HG02763 (cell line): ENCODE measurements at regions not wholly inside any gene's neighbourhood (a gene's known extent, or its start where the extent isn't known, plus 50 kb on each side); places are given as distances from the start of the nearest gene placed in this dataset.

ENCODE experiments used
- ATAC-seq: cut with Tn5 transposase; IDR thresholded peaks from one replicate; pipeline ENCODE4 v1.9.1; 2021; ENCODE audit warnings: mild to moderate bottlenecking, moderate library complexity; ENCODE audit not compliant: unreplicated experiment

- no peak for ATAC-seq
Measured at GRCh38 chr9:38315085-38315595, 77.4 kb upstream of the ALDH1B1 start.

GRCh38 chr9:38313421-38313820 is 79.1 kb upstream of the ALDH1B1 start:
- ATAC-seq = no peak

DNA sequence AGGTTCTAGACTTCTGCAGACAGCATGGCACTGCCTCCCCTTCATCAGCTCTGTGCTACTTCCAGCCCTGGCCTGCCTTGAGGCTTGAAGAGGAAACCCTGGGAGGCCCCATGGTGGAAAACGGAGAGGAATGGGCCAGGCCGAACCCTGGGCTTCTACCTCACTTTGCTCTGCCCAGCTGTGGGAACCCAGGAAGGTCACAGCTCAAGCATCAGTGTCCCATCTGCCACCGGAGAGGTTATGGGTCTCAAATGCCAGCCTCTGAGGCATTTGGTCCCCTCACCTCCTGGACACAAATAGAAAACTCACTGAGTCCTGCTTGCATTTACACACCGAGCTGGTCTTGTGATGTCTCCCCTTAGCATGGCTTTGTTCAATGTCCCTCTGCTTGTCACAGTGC is 80.1 kb upstream of the ALDH1B1 start:
- ATAC-seq = no peak

DNA sequence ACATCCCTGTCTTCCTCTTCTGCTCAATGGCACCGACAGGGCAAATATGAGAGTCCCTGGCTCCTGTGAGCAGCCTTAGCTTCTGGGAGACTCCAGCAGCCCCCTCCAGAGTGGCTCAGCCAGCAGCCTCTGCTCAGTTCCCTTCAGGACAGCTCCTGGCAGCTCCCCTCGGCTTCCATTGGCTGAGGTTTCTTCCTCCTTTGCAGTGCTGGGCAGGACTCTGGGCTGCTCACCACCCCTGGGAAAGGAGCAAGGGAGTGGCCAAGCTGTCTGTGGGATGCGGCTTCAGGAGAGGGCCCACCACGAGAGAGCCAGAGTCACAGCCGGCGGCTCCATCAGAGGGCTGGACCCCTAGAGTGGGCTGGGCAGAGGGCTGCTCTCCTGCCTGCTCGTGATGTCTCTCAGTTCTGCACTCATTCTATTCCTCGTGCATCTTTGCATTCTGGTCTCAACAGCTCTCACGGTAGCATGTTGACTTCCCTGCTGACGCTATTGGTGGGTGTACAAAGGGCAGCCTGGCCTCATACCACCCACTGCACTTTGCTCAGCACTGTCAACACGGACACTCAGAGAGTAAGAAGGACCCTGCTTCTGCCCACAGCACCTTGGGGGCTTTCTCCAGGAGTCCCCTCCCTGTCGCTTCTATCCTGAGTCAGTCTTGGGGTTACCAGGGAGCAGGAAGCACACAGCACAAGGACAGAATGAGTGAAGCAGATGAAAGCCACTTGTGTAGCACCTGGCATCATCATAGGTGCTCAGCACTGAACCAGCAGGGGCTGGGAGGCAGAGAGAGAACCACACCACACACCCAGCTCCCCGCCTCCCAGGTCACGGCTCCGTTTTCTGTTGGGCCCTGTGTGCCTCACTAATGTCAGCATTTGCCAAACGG is 80.9 kb upstream of the ALDH1B1 start:
- no peak for ATAC-seq

DNA sequence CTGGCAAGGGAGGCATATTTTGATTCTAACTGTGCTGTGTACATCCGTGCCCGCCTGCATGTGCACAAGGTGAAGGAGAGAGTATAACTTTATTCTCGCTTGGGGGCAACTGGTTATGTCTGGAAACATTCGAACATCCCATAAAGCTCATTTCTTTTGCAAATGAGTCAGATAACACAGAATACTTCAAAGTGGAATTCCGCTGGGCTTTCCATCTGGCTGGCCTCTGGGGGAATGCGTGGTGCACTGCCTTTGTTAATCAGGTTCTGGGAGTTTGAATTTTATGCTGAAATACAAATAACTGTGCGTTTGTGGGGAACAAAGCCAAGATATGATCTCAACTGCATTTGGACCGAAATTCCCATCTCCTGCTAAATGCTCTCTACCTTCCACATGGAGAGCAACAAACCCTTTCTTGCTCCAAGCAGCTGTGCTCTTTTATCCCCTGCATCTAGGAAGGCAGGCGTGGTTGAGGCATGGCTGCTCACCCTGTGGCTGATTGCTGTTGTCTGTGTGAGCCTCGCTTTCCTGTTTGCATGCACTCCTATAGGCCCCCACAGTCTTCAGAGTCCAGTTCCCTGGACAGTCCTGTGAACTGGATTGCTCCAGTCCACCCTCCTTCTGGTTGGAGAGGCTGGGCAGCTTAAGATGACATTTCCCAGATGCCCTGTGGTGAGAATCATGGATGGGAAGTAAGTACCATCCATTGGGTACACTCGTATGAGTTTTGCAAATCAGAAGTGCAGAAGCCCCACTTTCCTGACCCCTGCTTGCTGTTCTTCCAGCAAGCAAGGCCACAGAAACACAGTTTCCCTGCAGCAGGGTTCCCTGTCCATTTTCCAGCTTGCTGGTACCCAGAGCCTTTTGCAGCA is 82.9 kb upstream of the ALDH1B1 start:
- no peak for ATAC-seq

DNA sequence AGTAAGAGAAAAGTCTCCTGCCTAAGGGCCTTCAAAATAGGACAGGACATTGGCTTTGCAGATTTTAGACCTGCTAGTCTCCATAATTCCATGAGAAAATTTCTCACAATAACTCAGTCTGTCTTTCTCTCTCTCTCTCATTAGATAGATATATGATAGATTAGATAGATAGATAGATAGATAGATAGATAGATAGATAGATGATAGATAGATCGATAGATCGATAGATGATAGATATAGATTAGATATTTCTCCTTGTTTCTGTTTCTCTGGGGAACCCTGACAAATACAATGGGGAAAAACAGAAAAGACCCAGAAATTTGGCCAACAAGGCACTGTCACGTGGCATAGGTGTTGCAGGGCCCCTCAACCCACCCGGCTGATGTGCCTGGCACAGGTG is 84.4 kb upstream of the ALDH1B1 start:
- no peak for ATAC-seq

DNA sequence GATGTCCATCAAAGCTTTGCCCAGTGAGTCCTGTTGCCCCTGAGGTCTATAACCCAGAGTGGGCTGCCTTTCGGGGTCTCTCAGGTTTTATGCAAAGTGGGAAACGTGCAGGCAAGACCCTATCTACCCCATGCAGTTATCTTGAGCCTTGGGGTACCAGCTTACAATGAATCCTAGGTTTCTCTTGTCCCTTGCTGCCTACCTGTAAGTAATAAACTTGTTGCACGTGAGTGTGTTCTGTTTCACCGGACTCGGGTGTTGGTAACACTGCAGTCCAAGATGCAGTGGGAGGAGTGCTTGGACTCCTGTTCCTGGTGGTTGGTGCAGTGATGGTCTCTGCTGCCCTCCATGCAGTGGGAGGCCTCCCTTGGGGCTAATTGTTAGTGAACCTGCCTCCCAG is 85.6 kb upstream of the ALDH1B1 start:
- no peak for ATAC-seq

- ATAC-seq = no peak
Measured at GRCh38 chr9:38305582-38305981, 86.9 kb upstream of the ALDH1B1 start.

DNA sequence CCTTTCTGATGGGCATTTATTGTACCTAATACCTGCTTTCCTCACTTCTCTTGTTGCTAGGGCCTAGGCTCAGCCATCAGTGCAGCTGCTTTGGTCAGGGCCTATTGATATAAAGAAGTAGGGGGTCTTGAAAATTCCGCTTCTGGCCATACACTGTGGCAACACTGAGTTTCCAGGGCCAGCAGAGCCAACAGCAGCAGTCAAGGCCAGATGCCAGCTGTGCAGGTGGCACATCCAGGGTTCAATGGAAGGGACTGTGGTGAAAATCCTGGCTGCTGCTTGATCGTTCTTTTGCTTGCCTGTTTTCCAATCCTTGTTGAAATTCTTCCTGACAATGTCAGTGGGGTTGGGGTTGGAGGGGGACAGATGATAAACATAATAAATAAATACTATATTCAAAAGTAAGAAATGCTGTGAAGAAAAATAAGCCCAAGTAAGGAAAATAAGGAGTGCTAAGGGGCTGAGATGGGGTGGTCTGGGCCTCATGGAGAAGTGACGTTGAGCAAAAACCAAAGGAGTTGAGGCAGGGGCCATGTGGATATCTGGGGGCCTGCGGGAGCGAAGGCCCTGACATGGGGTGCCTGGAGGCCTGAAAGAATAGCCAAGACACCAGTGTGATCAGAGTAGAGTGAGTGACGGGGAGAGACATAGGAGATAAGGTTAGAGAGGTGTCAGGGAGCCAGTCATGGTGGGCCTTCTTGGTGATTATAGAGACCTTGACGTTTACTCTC is 91.0 kb upstream of the ALDH1B1 start:
- ATAC-seq = no peak

DNA sequence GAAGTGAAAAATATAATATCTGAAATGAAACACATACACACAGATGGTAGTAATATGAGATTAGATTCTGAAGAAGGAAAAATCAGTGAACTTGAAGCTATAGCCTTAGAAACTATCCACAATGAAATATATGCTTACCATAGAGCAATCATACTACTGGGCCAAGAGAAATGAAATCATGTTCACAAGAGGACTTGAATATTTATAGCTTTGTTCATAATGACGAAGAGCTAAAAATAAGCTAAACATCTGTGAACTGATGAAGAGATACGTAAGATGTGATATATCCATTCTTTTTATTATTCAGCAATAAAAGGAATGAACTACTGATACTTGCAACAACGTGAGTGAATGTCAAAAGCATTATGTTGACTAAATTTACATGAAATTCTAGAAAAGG is 92.6 kb upstream of the ALDH1B1 start:
- ATAC-seq = no peak

- ATAC-seq = no peak
Measured at GRCh38 chr9:38298904-38299303, 93.6 kb upstream of the ALDH1B1 start.

- no peak for ATAC-seq
Measured at GRCh38 chr9:38298503-38298902, 94.0 kb upstream of the ALDH1B1 start.

- ATAC-seq = no peak
Measured at GRCh38 chr9:38296807-38297206, 95.7 kb upstream of the ALDH1B1 start.

GRCh38 chr9:38295764-38296163 is 96.7 kb upstream of the ALDH1B1 start:
- ATAC-seq = no peak

DNA sequence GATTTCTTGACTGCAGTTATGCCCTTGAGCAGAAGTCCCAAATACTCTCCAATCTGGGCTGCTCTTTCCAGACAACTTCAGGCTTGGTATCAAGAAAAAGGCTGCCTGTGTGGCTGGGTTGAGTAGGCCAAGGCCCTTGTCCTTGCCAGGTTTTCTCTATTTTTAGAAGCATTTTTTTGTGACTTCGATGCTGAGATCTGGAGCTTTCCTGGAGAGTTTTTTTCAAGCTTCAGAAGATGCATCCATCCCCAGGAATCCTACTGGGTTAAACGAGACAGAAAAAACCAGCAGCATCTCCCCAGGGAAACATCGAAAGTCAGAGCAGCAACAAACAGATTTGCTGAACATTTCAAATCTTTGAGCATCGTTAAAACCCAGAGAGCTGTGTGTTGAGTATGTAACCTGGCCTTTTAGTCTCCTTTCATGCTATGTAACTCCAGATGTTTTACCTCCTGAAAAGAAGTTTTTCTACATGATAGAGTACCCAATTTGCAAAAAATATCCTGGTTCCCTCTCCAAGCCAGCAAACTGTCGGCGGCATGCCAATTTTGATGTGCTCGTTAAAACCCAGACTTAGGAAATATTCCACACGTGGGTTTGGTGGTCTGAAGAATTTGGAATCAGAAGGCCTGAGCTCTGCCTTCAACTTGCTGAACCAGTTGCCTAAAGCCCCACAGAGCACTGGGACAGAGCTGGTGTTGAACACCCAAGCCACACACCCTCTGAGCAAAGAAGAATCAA is 98.1 kb upstream of the ALDH1B1 start:
- no peak for ATAC-seq

GRCh38 chr9:38293022-38293421 is 99.5 kb upstream of the ALDH1B1 start:
- no peak for ATAC-seq

- no peak for ATAC-seq
Measured at GRCh38 chr9:38292480-38292879, 100.0 kb upstream of the ALDH1B1 start.

DNA sequence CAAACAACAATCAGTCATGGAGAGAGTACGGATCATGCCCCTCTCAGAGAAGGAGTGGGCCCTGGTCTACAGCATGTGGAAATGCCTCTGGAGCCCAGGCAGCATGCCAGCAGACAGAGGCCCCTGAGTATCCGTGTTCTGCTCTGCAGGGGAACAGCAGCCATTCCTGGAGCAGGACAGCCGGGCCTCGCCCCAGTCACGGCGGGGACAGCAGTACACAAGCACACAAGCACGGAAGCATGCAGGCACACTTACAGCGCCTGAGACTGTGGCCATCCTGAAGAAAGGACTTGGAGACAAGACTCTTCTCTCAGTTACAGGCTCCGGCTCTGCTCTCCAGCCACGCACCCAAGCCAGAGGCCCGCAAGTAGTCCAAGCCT is 102.6 kb upstream of the ALDH1B1 start:
- ATAC-seq = no peak

DNA sequence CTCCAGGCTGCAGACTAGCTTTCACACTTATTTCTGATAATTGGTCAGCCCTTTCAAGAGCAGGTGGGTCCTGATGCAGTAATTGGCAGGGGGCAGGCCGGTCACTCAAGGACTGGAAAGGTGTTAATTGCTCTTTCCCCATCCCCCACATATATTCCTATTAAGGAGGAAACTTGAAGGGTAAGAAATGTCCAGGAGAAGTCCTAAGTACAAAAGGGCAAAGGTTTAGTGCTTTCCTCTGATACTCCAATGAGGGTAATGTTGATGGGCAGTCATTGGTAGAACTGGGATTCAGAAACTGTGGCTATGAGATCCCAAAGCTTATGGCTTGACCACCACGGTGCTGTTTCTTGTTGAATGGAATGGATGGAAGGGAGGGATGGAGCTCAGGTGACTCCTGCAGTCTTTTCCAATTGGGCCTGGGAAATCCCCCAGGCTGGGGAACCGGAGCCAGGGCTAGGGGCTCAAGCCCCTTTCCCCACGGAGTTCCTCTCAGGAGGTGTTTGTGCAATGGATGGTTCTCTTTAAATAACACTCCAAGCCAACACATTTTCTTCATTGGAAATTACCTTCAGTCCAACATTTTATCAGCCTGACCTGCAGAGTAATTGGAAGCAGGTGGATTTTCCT is 103.2 kb upstream of the ALDH1B1 start:
- ATAC-seq = no peak

DNA sequence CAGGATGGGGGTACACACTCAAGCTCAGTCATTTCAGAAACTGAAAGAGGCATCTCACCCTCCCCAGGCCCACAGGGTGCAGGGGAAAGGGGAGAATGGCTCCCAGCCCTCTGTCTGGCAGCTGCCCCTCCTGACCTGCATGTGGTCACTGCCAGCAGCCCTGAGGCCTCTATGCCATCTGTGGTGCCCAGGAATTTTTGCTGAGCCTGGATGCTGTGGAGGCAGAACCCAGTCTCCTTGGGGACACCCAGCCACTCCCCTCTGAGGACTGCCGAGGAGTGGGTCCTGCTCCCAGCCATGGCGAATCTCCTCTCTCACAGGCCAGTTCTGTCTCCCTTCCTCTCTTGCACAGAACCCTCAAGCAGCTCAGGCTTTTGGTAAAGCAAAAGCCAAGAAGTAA is 104.0 kb upstream of the ALDH1B1 start:
- ATAC-seq = no peak
